ENCODE measurements at regions not wholly inside any gene's neighbourhood (a gene's known extent, or its start where the extent isn't known, plus 50 kb on each side); places are given as distances from the start of the nearest gene placed in this dataset.
"Not testable (repeated sequence)": the region's sequence is repeated elsewhere in the genome, so short reads cannot be mapped to it uniquely, and the experiment has no call there.

DNA sequence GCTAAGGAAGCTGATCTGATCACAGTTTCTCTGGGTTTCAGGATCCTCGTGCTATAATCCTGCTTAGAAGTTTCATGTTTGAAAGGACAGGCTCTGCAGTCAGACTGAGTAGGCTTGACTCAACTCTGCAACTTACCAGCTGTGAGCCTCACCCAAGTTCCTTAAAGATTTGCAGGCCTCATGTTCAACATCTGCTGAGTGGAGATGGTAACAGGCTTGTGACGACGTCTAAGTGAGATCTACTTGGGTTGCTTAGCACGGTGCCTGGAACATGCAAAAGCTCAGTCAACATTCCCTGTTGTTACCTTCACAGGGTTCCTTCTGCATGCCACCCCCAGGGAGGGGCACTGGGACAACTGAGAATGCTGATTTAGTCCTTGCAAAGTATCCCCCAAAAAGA, 164.2 kb downstream of the C1D start:
- H3K36me3 Mint-ChIP-seq (ENCODE audit: low read depth), result no peaks in the 10 kb centered on the region
- H3K27me3 Mint-ChIP-seq (ENCODE audit: low read depth), result no peaks in the 10 kb centered on the region
- peaks cover 19% of the 10 kb centered on the region for H3K4me1 Mint-ChIP-seq
- H3K4me3 Mint-ChIP-seq, result no peak overlapping the region
- H3K9me3 Mint-ChIP-seq, result peaks cover 4% of the 10 kb centered on the region
- no peak for TF ChIP-seq CTCF (conservative IDR thresholded peaks at IDR 0.05)
- DNase-seq (ENCODE audit: low read depth, low spot score), result no peak
- no peak overlapping the region for H3K27ac Mint-ChIP-seq (ENCODE audit: unreplicated experiment)

DNA sequence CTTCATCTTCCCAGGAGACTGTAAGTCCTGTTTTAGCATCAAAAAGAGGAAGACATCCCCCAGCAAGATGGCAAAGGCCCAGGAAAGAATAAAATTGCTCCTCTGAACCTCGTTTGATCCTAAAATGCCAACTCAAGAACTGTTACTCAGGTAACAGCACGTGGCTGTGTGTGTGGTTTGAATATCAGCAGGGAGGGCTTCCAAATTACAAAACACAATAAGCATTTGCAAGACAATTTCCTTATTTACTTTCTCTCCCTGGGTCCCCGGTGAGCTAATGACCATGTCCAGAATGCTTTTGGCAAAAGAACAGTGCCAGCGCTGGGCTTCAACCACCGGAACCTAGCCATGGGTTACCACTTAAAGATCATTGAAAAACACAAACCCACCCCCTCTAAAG, 163.6 kb downstream of the C1D start:
- Mint-ChIP-seq H3K27ac (ENCODE audit: unreplicated experiment) (no peak overlapping the region), H3K36me3 (ENCODE audit: low read depth) (no peaks in the 10 kb centered on the region), H3K4me3 (no peak overlapping the region), H3K4me1 (peaks cover 15% of the 10 kb centered on the region), H3K27me3 (ENCODE audit: low read depth) (no peaks in the 10 kb centered on the region), H3K9me3 (no peaks in the 10 kb centered on the region)
- no peak for TF ChIP-seq CTCF (conservative IDR thresholded peaks at IDR 0.05)
- no peak for DNase-seq (ENCODE audit: low read depth, low spot score)

DNA sequence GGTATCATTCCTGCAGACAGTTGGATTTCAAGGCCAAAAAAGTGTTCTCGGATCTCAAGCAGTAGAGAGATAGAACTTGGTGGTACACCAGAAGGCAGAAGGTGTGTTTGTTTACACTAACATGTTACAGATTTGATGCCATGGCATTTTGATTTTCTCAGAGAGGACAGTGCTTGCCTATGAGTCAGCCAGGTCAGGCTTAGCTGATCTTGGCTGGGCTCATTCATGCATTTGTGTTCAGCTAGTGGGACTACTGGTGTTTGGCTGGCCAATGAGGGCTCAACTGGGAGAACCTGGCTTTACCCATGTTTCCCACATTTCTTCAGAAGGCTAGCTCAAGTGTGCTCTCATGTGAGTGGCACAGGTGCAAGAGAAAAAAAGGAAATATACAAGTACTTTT, 162.0 kb downstream of the C1D start:
- H3K4me1 Mint-ChIP-seq, result peaks cover 9% of the 10 kb centered on the region
- H3K4me3 Mint-ChIP-seq, result no peak overlapping the region
- DNase-seq (ENCODE audit: low read depth, low spot score), result no peak
- H3K36me3 Mint-ChIP-seq (ENCODE audit: low read depth), result no peaks in the 10 kb centered on the region
- no peak for TF ChIP-seq CTCF (conservative IDR thresholded peaks at IDR 0.05)
- H3K27me3 Mint-ChIP-seq (ENCODE audit: low read depth), result no peaks in the 10 kb centered on the region
- H3K27ac Mint-ChIP-seq (ENCODE audit: unreplicated experiment), result no peak overlapping the region
- no peaks in the 10 kb centered on the region for H3K9me3 Mint-ChIP-seq

GRCh38 chr2:67904566-67904965, 158.2 kb downstream of the C1D start:
- peaks cover 3% of the 10 kb centered on the region for H3K9me3 Mint-ChIP-seq
- H3K27me3 Mint-ChIP-seq (ENCODE audit: low read depth), result no peaks in the 10 kb centered on the region
- peak overlapping the region; percentile 57 for H3K27ac Mint-ChIP-seq (ENCODE audit: unreplicated experiment)
- TF ChIP-seq CTCF (conservative IDR thresholded peaks at IDR 0.05), result no peak
- DNase-seq (ENCODE audit: low read depth, low spot score), result no peak
- no peaks in the 10 kb centered on the region for H3K36me3 Mint-ChIP-seq (ENCODE audit: low read depth)
- no peak overlapping the region for H3K4me3 Mint-ChIP-seq
- H3K4me1 Mint-ChIP-seq, result no peaks in the 10 kb centered on the region

GRCh38 chr2:67904966-67905365, 157.8 kb downstream of the C1D start:
- no peaks in the 10 kb centered on the region for H3K27me3 Mint-ChIP-seq (ENCODE audit: low read depth)
- no peak overlapping the region for H3K27ac Mint-ChIP-seq (ENCODE audit: unreplicated experiment)

GRCh38 chr2:67906547-67906946, 156.3 kb downstream of the C1D start:
- H3K27ac Mint-ChIP-seq (ENCODE audit: unreplicated experiment); DNase-seq (ENCODE audit: low read depth, low spot score); H3K4me1 Mint-ChIP-seq; H3K27me3 Mint-ChIP-seq (ENCODE audit: low read depth); H3K9me3 Mint-ChIP-seq; H3K36me3 Mint-ChIP-seq (ENCODE audit: low read depth); H3K4me3 Mint-ChIP-seq: not testable (repeated sequence)

More at GRCh38 chr2:67904966-67905365, 157.8 kb downstream of the C1D start:
- H3K4me3 Mint-ChIP-seq, result no peak overlapping the region
- no peaks in the 10 kb centered on the region for H3K4me1 Mint-ChIP-seq
- no peaks in the 10 kb centered on the region for H3K36me3 Mint-ChIP-seq (ENCODE audit: low read depth)
- DNase-seq (ENCODE audit: low read depth, low spot score), result no peak
- H3K9me3 Mint-ChIP-seq, result peaks cover 3% of the 10 kb centered on the region
- no peak for TF ChIP-seq CTCF (conservative IDR thresholded peaks at IDR 0.05)
